ENCODE measurements at regions not wholly inside any gene's neighbourhood (a gene's known extent, or its start where the extent isn't known, plus 50 kb on each side); places are given as distances from the start of the nearest gene placed in this dataset.

DNA sequence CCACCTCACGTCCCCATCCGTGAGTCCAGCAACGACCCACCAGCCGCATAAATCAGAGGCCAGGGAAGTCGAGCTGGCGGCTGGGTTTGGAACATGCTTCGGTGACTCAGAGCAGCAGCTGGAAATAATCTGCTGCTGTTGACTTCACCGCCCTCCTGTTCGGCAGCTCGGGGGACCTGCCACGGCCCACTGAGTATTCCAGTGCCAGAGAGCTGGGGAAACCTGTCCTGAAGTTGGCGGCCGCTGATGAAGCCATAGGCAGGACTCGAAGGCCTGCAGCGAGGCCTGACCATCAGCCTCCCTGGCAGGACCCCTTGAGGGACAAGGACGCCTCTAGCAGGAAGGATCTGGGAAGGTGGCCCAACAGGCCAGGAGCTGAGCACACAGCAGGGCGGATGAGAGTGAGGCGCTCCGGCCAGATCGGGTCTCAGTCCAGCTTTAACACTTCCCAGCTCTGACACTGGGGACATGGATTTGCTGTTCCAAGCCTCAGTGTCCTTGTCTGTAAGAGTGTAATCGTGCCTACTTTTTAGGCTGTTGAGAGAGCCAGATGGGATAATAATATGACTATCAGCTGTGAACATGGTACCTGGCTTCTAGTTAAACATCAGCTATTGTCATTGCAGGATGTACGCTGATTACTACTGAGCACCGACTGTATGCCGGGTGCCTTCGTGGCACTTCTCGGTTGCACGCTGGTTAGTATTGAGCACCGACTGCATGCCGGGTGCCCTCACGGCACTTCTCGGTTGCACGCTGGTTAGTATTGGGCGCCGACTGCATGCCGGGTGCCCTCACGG is 50.4 kb upstream of the CIBAR2 start:
- no peak for DNase-seq

DNA sequence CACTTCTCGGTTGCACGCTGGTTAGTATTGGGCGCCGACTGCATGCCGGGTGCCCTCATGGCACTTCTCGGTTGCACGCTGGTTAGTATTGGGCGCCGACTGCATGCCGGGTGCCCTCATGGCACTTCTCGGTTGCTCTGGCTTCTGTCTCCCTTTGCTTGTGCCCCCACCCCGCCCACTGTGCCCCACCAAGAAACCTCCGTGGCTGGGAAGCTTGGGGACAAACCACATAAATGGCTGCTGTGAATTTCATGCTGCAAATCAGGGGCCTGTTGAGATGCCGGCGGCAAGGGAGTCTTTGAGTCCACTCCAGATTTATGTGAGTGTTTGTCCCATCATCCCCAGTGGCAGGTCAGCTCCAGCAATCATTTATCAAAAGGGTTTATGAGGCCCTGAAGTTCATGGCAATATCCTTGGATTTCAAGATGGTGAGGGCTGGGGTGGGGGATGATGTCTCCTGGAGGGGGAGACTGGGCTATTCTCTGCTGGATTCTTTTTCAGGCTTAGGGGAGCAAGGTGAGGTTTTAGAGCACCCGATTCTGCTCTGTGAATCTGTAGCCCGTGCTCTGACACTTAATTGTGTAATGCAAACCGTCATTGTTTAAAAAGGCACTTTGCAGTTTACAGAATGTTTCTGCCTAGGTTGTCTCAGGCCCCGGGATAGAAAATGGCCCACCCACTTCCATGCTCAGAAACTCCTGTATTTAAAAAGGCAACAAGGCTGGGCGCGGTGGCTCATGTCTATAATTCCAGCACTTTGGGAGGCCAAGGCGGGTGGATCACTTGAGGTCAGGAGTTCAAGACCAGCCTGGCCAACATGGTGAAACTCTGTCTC is 51.2 kb upstream of the CIBAR2 start:
- no peak for DNase-seq

DNA sequence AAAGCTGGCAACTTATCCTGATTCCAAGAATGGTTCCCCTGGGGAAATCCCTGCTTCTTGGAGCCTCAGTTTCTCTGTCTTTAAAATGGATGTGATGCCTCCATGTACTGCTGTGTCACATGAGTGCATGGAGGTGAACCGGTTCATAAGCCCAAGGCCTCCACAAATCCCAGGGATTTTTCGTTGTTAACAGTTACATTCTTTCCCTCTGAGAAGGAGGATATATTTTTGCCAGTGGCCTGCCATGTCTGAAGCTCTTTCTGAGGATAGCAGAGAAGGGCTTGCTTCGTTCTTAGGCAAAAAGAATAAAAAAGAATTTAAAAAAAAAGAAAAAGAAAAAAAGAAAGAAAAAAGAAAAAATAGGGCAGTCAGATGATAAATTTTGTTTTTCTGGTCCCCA is 52.2 kb upstream of the CIBAR2 start:
- DNase-seq, result no peak

DNA sequence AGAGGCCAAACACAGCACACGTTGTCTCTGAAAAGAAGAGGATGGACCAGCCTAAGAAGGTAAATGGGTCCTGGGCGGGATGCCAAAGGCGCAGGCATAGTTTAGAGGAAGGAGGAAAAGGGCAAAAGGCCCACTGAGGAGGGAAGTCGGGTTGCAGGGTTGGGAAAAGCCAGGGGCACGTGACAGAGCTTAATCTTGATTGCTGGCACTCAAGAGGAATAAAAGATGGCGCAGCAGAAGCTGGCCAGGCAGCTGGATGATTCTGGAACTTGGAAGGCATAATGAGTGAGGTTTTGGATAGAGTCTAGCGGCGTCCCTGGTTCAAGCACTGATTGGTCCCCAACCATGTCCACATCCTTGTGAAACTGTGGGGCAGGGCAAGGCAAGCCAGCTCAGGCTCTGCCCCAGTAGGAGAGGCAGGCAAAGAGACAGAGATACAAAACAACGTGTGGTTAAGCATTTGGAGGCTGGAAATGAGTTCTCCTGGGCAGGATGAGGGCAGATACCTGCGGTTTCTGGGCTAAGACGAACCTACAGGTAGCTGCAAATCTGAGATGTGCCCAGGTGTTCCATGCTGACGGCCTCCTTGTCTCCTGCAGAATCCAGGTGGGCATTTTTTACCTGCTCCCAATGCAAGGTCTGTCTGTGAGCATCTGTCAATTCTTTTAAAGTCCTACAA is 52.7 kb upstream of the CIBAR2 start:
- no peak for DNase-seq

DNA sequence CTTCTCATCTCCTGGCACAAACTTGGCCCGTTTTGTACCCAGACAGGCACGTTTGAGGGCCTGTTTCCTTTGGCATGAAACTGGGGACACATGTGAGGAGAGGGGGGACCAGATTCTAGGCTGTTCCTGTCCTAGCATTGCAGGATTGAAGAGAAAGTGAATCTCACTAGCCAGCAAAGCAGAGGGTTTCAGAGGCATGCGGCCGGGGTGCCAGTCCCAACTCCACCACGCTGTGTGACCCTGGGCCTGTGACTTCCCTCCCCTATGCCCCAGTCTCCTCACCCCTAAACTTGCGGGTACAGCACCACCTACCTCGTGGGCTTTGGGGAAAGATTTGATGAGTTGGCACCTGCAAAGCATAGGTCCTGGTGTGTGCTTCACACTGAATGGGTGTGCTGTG is 53.5 kb upstream of the CIBAR2 start:
- no peak for DNase-seq

DNA sequence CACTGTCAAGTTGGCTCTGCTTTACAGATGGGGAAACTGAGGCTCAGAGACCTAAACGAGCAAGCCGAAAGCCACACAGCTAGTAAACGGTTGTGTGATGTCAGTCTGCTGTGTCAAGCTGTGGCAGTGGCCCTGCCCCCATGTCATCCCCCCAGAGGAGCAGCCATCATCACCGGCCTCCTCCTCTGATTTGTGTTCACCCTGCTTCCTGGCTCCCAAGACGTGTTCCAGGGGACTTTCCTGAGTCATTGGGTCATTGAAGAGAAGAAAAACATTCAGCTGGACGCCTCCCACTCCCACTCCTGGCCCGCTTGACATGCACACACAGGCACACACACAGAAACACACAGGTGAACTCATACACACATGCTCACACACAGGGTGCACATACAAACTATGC is 54.0 kb upstream of the CIBAR2 start:
- no peak for DNase-seq

DNA sequence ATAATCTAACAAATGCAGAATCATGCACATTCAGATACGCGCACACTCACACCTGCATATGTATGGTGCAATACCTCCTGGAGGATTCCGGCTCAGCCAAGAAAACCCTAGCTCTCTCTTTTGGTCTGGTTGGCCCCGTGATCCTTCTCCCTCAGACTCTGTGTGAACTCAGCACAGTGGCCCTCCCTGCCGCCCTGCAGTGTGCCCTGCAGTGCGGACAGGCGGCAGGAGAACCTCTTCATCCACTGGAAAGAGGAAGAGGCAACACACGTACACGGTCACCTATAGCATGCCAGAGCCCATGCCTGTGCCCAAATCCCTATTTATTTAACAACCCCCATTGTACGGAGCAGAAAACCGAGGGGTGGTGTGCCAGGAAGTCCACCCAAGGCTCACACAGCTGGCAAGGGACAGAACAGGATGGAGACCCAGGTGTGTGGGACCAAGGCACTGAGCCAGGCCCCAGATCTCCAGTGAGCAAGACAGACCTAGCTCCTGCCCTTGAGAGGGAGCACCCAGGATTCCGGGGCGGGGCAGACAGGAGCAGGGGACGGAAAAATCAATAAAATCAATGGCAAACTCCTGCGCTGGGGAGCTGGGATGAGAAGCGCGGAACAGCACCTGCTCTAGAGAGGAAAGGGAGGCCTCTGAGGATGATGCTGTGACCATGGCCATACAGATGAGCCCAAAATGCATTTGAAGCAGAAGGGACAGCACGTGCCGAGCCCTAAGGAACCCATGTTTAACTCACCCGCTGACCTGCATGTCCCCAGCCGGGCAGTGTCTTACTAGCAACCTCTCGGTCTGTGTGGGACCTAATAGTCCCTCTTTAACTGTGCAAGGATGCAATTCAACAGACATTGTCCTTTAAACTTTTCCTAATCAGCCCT is 54.7 kb upstream of the CIBAR2 start:
- no peak for DNase-seq

DNA sequence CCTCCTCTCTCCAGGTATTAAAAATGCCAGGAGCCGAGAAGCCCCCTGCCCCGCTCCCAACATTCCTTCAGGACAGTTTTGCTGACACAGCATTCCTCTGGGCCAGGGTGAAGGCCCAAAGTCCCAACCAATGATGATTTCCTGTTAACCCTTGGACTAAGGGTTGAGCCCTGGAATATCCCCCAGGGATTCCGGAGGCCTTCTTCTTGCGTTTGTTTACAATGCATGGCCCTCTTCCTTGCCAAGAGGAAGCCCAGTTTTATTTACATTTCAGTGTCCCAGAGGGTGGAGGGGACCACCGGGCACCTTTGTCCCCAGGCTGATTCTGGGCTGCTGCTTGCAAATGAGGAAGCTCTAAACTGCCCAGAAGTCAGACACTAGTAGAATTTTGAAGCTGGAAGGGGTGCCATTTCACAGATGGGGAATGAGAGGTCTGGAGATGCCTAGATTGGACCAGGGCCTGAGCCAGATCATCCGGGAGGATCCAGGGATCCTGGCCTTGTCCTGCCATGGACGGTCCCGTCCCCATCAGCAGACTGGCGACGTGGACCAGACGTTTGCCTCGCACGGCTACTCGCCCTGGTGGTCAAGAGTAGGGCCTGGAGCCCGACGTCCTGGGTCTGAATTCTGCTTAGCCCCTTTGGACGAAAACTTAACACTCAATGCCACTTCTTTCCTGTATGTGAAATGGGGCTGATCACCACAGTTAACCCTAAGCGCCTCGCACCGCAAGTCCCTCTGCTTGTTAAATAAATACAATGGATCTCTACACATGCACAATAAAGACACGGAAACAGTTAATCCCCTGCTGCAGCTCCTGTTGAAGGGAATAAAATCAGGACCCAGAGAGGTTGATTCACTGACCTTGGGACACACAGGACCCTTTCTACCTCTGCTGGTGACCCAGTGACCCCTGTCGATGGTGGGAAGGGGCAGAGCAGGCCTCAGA is 55.6 kb upstream of the CIBAR2 start:
- DNase-seq, result no peak

DNA sequence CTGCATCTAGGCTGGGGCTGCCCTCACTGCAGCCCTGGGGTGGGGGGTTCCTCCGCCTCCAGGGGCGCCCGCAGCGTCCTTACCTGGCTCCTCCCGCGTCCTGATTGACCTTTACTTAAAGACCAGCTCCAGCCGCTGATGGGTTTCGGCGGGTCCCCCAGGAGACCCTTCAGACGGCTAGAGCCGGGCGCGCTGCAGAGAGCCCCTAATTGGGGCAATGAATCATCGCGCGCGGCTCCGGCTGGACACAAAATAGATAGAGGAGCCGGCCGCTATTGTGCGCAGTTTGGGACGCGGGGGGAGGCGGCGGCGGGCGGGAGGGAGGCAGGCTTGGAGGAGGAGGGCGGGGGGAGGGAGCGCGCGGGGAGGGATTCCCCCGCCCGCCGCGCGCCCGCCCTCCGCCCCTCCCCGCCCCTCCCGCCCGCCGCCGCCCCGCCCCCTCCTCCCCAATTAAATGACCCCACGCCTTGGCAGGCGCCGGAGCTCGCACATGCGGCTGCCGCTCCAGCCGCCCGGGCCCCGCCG is 56.5 kb upstream of the CIBAR2 start:
- DNase-seq, result no peak

DNA sequence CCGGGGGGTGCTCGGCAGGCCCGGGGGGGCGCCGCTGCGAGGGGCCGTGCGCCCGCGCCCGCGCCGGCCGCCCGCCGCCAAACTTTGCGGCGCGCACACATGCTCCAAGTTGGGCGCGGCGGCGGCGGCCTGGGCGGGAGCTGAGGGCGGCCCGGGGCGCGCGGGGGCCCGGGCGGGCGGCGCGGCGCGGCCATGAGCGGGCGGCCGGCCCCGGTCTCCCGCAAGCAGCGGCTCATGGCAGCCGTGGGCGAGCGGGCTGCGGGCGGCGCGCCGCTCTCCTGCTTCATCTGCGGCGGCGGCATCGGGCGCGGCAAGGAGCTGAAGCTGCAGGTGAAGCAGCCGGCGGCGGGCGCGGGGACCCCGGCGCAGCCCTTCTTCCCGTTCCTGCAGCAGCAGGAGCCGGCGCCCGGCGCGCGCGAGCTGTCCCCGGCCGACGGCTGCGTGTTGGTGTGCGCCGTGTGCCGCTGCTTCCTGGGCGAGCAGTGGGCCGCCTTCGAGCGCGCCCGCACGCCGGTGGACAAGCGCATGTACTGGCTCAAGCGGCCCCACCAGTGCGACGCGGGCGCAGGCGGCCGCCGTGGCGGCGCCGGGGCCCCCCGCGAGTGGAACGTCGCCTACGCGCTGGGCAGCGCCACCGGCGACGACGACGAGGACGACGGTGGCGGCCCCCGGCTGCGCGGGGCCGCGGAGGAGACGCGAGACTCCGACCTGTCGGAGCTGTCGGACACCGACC is 57.2 kb upstream of the CIBAR2 start:
- DNase-seq, result no peak

DNA sequence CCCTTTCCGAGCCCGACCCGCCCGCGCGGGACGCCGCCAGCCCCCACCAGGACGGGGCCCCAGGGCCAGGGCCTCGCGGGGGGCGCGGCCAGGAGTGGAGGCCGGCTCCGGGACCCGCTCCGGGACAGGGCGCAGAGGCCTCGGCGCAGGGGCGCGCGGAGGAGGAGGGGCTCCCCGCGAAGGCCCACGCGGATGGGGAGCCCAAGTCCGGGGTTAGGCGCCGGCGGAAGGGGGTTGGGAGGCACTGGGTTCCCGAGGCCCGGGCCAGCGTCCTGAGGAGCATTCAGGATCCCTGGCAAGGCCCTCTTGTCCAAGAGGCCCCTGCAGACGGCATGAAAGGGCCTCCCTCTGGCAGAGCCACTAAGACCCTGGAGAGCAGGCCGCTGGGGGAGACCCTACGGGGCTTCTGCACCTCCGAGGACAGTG is 57.8 kb upstream of the CIBAR2 start:
- DNase-seq, result no peak

DNA sequence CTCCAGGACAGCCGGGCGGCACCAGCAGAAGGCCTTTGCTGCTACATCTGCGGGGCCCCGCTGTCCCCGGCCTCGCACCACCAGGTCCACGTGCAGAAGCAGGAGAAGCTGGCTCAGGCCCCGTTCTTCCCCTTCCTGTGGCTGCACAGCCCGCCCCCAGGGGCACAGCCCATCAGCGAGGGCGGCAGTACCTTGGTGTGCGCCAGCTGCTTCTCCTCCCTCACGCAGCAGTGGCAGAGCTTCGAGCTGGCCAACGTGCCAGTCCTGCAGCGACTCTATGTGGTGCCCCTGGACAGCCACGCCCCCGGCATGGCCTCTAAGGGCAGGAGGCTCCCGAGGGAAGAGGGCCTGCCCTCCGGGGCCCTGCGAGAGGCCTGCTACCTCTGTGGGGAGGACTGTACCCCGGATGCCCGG is 58.3 kb upstream of the CIBAR2 start:
- DNase-seq, result no peak

DNA sequence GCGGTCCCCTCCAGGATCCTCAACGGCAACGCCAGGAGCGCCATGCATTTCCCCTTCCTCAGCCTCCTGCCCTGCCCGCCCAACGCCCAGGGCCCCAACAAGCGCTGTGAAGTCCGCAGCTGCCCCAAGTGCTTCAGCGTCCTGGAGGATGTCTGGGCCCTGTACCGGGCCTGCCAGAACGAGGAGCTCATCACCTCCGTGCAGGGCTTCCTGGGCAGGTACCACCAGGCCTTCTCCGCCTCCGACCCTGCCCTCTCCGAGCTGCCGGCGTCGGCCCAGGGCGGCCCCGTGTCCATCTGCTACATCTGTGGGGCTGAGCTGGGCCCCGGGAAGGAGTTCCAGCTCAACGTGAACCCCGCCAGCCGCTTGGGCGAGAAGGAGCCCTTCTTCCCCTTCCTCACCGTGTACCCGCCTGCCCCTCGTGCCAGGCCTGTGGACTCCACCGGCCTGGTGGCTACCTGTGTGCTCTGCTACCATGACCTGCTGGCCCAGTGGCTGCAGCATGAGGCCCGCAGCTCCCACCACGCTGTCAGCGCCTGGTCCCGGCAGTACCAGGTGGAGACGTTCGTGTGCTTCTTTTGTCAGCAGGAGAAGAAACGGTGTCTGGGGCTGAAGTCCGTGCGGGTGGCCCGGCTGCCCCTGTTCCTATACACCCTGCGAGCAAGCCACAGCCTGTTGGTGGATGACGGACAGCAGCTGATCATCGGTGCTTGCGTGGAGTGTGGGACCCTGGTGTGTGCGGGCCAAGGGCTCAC is 58.9 kb upstream of the CIBAR2 start:
- DNase-seq, result no peak

DNA sequence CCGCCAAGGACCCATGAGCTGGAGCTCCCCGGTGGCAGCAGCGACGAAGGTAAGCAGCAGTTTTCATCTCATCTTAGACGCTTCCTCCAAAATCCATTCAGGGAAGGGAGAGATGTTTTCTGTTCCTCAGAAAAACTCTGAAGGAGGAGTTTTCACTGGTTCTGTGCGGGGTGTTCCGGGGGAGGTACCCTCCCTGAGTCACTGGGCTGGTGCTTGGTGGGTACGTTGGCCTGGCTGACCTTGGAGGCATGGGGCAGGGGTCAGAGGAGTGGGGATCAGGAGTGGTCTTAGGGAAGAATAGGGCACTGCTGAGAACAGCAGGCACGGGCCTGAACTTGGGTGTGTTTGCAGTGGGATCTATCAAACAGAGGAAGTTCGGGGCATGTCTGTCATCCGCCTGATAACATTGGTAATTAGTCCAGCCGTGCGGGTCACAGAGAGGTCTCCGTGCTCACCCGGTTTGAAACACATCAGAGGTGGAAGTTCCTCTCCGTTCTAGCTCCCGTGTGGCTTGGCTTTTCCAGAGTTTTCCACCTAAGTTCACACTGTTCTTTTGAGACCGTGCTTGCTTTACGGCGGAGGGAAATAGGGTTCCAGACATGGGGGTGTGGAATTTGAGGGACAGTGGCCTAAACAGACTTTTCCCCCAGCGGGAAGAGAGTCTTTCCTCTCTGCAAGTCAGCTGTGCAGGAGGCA is 59.6 kb upstream of the CIBAR2 start:
- no peak for DNase-seq

DNA sequence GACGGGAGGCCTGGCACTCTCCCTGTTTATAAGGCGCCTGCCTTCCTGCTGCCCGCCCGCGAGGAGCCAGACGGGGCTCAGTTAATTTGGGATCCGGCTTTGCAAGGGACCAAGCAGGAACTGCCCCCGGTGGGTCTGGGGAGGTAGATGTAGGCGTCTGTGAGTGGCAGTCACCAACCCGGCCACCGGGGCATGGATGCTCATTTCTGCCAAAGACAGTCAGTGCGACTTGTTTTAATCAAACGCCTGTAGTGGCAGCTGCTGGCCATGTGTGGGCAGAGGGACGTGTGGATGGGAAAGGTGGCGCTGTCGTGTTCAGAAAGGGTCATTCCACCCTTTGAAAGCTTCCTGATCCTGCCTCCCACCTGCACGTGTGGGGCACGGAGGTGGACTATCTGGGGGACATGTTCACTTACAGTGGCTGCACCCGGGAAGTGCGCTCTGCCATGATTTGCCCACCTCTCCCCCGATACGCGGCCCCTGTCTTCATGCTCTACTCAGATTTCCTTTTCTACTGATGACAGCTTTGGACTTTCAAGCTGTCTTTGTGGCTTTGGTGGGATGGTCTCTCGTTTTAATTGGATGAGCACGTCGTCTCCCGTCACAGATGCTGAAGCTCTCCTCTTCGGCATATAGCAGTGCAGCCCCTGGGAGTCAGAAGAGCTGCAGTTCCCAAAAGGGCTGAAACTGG is 60.3 kb upstream of the CIBAR2 start:
- DNase-seq, result no peak

DNA sequence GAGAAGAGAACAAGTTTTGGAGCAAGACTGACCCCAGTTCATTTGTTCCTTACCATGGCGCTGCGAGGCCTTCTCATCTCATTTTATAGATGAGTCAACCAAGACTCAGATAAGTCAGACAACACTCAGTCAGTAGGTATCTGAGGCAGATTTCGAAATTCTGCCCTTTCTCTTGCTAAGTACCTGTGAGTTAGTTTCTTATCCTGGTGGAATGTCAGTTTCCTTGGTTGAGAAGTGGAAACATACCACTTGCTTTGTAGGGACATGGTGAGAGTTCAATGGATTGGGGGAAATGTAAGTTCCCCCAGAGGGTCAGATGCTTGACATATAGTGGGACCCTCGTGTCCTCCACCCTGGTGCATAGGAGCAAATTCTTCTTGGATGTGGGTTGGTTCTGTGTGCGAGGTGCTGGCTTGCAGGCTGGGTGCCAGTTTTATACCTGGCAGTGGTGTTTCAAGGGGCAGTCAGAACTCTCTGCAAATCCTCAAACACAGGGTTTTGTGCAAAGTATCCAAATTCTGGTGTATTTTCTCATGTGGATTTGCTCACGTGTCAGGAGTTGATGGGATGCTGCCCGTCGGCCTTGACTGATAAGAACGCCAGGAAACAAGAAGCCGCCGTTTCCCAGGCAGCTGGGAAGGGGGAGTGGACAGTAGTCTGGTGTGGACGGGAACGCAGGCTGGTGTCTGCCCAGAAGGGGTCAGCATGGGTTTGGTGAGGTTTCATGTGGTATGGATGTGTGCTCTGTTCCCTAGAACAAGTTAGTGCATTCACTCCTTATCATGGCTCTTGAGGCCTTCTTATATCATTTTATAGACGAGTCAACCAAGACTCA is 61.1 kb upstream of the CIBAR2 start:
- DNase-seq, result no peak

DNA sequence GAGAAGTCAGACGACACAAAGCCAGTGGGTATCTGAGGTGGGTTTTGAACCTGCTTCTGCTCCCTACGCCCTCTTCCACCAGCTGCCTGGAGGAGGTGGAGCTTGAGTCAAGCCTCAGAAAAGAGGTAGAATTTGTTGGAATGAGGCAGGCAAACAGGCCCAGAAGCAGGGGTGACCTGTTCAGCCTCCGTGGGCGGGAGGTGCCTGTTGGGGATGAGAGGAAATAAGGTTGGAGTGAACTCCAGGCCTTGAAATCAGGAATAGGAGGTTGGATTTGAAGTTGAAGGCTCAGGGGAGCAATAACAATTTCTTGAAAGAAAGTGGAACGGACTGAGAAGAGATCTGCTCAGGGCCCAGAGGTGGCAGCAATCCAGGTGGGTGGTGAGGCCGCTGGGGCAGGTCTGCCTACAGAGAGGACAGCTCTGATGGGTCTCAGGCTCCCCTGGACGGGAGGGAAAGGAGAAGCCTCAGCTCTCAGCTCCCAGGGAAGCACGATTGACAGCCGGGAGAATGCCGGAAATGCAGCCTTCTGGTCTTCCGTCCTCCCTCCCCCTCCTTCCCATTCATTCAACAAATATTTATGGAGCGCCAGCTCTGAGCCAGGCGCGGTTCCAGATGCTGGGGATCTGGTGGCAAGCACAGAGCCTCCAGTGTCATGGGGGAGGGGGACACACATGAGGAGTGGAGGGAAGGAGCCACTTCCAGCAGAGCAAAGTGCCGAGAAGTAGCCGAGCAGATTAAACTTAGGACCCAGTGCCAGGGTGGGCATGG is 61.9 kb upstream of the CIBAR2 start:
- no peak for DNase-seq
